DND-41 (cell line): ENCODE measurements at regions not wholly inside any gene's neighbourhood (a gene's known extent, or its start where the extent isn't known, plus 50 kb on each side); places are given as distances from the start of the nearest gene placed in this dataset.

Experiments used
- EZH2 ChIP-seq: IDR thresholded peaks from 3 replicates; pipeline ENCODE4 v1.6.1; 2012; ENCODE audit warnings: borderline replicate concordance, low read depth, mild to moderate bottlenecking, moderate library complexity, low read length, inconsistent platforms; ENCODE audit not compliant: severe bottlenecking
- TF ChIP-seq, protein P1 (sequence below): IDR thresholded peaks from 2 replicates; pipeline ENCODE4 v1.5.1; 2012; ENCODE audit warnings: borderline replicate concordance, low read length, moderate library complexity, mild to moderate bottlenecking; ENCODE audit not compliant: poor library complexity, severe bottlenecking; ENCODE audit errors: extremely low read depth

GRCh38 chrX:38871129-38872029, 70.1 kb downstream of the MID1IP1 start:
- TF ChIP-seq, protein P1, sequence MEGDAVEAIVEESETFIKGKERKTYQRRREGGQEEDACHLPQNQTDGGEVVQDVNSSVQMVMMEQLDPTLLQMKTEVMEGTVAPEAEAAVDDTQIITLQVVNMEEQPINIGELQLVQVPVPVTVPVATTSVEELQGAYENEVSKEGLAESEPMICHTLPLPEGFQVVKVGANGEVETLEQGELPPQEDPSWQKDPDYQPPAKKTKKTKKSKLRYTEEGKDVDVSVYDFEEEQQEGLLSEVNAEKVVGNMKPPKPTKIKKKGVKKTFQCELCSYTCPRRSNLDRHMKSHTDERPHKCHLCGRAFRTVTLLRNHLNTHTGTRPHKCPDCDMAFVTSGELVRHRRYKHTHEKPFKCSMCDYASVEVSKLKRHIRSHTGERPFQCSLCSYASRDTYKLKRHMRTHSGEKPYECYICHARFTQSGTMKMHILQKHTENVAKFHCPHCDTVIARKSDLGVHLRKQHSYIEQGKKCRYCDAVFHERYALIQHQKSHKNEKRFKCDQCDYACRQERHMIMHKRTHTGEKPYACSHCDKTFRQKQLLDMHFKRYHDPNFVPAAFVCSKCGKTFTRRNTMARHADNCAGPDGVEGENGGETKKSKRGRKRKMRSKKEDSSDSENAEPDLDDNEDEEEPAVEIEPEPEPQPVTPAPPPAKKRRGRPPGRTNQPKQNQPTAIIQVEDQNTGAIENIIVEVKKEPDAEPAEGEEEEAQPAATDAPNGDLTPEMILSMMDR: no peak
- no peak for TF ChIP-seq EZH2
